ENCODE measurements at regions not wholly inside any gene's neighbourhood (a gene's known extent, or its start where the extent isn't known, plus 50 kb on each side); places are given as distances from the start of the nearest gene placed in this dataset.

- Histone ChIP-seq H3K4me3 (ENCODE audit: low read depth, low read length) (no peak overlapping the region), H3K27me3 (ENCODE audit: control insufficient read depth, insufficient read depth, low read length) (no peaks in the 10 kb centered on the region), H3K9me3 (ENCODE audit: control insufficient read depth, insufficient read depth, low read length) (peaks cover 81% of the 10 kb centered on the region), H3K27ac (ENCODE audit: low read depth, low read length) (no peak overlapping the region)
- ChIA-PET CTCF (no interaction called here), POLR2A (no interaction called here)
- DNase-seq (ENCODE audit: low read depth, low spot score): no peak
- TF ChIP-seq, protein P1, sequence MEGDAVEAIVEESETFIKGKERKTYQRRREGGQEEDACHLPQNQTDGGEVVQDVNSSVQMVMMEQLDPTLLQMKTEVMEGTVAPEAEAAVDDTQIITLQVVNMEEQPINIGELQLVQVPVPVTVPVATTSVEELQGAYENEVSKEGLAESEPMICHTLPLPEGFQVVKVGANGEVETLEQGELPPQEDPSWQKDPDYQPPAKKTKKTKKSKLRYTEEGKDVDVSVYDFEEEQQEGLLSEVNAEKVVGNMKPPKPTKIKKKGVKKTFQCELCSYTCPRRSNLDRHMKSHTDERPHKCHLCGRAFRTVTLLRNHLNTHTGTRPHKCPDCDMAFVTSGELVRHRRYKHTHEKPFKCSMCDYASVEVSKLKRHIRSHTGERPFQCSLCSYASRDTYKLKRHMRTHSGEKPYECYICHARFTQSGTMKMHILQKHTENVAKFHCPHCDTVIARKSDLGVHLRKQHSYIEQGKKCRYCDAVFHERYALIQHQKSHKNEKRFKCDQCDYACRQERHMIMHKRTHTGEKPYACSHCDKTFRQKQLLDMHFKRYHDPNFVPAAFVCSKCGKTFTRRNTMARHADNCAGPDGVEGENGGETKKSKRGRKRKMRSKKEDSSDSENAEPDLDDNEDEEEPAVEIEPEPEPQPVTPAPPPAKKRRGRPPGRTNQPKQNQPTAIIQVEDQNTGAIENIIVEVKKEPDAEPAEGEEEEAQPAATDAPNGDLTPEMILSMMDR (IDR thresholded peaks at IDR 0.05; ENCODE audit: low read depth, low read length): no peak
Measured at GRCh38 chr5:3221432-3221831, 374.2 kb upstream of the IRX1 start.

DNA sequence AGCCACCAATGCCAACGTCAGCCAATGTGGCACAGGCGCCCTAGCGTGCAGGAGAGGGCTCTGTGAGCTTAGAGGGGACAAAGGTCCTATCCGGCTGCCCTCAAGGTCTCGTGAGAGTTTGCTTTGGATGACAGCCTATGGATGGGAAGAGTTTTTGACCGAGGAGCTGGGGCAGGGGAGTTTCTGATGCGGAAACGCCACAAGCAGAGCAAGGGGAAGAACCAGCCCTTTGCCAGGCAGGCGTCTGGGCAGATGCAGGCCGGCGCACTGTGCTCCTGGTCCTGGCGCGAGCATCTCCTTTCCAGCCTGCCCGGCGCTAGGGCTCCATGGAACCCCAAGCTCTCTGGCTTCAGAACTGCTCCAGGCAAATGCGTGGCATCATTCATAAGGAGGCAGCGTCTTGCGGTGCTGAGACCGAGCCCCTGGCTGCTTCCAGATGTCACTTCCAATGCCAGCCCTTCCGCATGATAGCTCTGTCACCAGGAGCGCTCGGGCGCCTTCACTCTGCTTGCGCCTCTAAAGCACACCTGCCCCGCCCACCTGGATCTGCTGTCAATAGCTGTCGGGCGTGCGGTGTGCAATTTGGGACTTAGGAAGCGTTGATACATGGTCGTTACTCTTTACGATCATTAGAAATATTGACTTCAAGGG is 374.9 kb upstream of the IRX1 start:
- no peak for DNase-seq (ENCODE audit: low read depth, low spot score)
- TF ChIP-seq, protein P1 (IDR thresholded peaks at IDR 0.05; ENCODE audit: low read depth, low read length): no peak
- POLR2A ChIA-PET: no interaction called here
- Histone ChIP-seq H3K4me3 (ENCODE audit: low read depth, low read length) (no peak overlapping the region), H3K27ac (ENCODE audit: low read depth, low read length) (no peak overlapping the region), H3K9me3 (ENCODE audit: control insufficient read depth, insufficient read depth, low read length) (peaks cover 80% of the 10 kb centered on the region), H3K27me3 (ENCODE audit: control insufficient read depth, insufficient read depth, low read length) (no peaks in the 10 kb centered on the region)
- CTCF ChIA-PET: no interaction called here

GRCh38 chr5:3220201-3220600 is 375.4 kb upstream of the IRX1 start:
- H3K9me3 ChIP-seq (ENCODE audit: control insufficient read depth, insufficient read depth, low read length): peaks cover 79% of the 10 kb centered on the region
- ChIA-PET POLR2A (no interaction called here), CTCF (no interaction called here)
- no peak overlapping the region for H3K4me3 ChIP-seq (ENCODE audit: low read depth, low read length)
- TF ChIP-seq, protein P1 (IDR thresholded peaks at IDR 0.05; ENCODE audit: low read depth, low read length): no peak
- DNase-seq (ENCODE audit: low read depth, low spot score): no peak
- H3K27me3 ChIP-seq (ENCODE audit: control insufficient read depth, insufficient read depth, low read length): no peaks in the 10 kb centered on the region
- no peak overlapping the region for H3K27ac ChIP-seq (ENCODE audit: low read depth, low read length)

- POLR2A ChIA-PET: no interaction called here
- TF ChIP-seq, protein P1 (IDR thresholded peaks at IDR 0.05; ENCODE audit: low read depth, low read length): no peak
- DNase-seq (ENCODE audit: low read depth, low spot score): no peak
- no peaks in the 10 kb centered on the region for H3K27me3 ChIP-seq (ENCODE audit: control insufficient read depth, insufficient read depth, low read length)
- H3K9me3 ChIP-seq (ENCODE audit: control insufficient read depth, insufficient read depth, low read length): peaks cover 79% of the 10 kb centered on the region
- H3K27ac ChIP-seq (ENCODE audit: low read depth, low read length): no peak overlapping the region
- CTCF ChIA-PET: no interaction called here
- H3K4me3 ChIP-seq (ENCODE audit: low read depth, low read length): no peak overlapping the region
Measured at GRCh38 chr5:3218916-3219650, 376.5 kb upstream of the IRX1 start.

- POLR2A ChIA-PET: no interaction called here
Measured at GRCh38 chr5:3217771-3218495, 377.7 kb upstream of the IRX1 start.

More at GRCh38 chr5:3217771-3218495, 377.7 kb upstream of the IRX1 start:
- no peak overlapping the region for H3K4me3 ChIP-seq (ENCODE audit: low read depth, low read length)
- DNase-seq (ENCODE audit: low read depth, low spot score): no peak
- no peaks in the 10 kb centered on the region for H3K27me3 ChIP-seq (ENCODE audit: control insufficient read depth, insufficient read depth, low read length)
- no peak overlapping the region for H3K27ac ChIP-seq (ENCODE audit: low read depth, low read length)
- H3K9me3 ChIP-seq (ENCODE audit: control insufficient read depth, insufficient read depth, low read length): peaks cover 87% of the 10 kb centered on the region
- CTCF ChIA-PET: no interaction called here
- TF ChIP-seq, protein P1 (IDR thresholded peaks at IDR 0.05; ENCODE audit: low read depth, low read length): no peak
